HG02798 (cell line): ENCODE measurements at regions not wholly inside any gene's neighbourhood (a gene's known extent, or its start where the extent isn't known, plus 50 kb on each side); places are given as distances from the start of the nearest gene placed in this dataset.
"Not testable (repeated sequence)": the region's sequence is repeated elsewhere in the genome, so short reads cannot be mapped to it uniquely, and the experiment has no call there.

Experiments used
- ATAC-seq: cut with Tn5 transposase; IDR thresholded peaks from one replicate; pipeline ENCODE4 v1.9.1; 2021; ENCODE audit warnings: mild to moderate bottlenecking; ENCODE audit not compliant: unreplicated experiment, poor library complexity

- no peak for ATAC-seq
Observed at GRCh38 chr7:146057958-146058357, 58.6 kb upstream of the CNTNAP2 start.

DNA sequence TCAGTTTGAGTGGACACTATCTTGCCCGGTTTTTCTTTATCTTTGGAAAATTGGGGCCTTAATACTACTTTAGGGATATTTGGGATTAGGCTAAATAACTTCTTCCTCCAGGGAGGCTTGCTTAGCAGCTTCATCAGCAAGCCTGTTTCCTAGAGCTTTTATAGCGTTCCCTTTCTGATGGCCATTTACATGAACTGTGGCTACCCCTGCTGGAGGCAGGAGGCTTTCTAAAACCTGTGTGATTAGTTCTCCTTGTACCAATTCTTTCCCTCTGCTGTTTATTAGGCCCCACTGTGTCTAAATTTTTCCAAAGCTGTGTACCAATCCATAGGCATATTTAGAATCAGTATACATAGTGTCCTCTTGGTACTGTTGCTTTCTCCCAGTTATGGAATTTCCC, 61.7 kb upstream of the CNTNAP2 start:
- ATAC-seq = no peak

GRCh38 chr7:146053492-146053891, 63.1 kb upstream of the CNTNAP2 start:
- no peak for ATAC-seq

GRCh38 chr7:146043310-146043709, 73.3 kb upstream of the CNTNAP2 start:
- ATAC-seq = not testable (repeated sequence)

DNA sequence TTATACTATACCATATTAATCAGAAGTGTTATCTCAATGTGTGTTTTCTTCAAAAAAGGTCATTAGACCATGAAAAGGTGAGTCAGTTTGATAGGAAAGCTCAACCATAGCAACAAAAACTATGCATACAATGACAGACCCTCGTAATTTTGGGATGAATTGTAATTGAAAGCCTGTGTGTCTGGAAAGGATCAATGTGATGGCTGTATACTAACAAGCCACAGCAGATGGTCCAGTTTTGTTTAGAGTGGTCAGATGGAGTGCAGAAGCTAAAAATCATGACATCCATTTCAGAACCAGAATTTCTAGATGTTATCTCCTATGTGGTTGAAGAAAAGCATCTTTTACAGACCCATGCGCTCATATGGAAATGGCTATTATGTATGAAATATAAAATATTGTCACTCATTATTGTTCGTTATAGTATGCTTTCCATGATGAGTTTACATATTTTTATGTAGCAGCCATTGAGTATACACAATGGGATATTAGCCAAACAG, 88.3 kb upstream of the CNTNAP2 start:
- ATAC-seq = no peak

DNA sequence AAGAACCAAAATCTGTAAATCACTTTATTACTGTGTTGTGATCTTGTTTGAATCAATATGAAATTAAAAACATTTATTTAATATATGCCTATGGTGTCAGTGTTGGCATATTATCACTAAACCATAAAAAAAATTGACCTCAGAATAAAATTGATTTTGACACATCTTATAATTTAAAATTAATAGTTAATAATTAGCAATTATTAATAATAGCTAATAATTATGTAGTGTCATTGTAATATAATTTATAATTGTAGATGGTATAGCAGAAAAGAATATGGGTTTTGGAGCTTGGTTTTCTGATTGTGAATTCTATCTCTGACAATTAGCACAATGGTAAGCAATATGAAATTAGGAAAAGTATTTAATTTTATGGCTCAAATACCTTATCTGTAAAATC, 89.4 kb upstream of the CNTNAP2 start:
- ATAC-seq = no peak

DNA sequence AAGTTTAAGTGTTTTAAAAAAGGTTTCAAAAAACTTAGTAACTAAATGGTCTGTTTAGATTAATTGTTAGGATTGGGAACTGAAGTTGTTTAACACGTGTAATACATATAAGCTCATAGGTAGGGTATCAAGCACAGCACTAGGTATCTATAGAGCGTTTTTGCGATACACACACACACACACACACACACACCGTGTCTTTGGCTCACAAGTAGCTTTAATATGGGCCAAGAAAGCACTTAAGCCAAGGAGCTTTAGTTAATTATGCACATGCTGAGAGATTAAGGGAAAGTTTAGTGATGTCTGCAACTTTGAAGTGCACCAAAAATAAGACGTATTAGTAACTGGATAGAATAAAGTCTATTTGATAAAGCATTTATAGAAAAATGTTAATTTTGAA, 93.8 kb upstream of the CNTNAP2 start:
- no peak for ATAC-seq

GRCh38 chr7:146019041-146020004, 97.3 kb upstream of the CNTNAP2 start:
- ATAC-seq = not testable (repeated sequence)

GRCh38 chr7:146017366-146017765, 99.2 kb upstream of the CNTNAP2 start:
- ATAC-seq = not testable (repeated sequence)

DNA sequence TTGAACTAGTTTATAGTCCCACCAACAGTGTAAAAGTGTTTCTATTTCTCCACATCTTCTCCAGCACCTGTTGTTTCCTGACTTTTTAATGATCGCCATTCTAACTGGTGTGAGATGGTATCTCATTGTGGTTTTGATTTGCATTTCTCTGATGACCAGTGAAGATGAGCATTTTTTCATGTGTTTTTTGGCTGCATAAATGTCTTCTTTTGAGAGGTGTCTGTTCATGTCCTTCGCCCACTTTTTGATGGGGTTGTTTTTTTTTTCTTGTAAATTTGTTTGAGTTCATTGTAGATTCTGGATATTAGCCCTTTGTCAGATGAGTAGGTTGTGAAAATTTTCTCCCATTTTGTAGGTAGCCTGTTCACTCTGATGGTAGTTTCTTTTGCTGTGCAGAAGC, 102.4 kb upstream of the CNTNAP2 start:
- not testable (repeated sequence) for ATAC-seq

DNA sequence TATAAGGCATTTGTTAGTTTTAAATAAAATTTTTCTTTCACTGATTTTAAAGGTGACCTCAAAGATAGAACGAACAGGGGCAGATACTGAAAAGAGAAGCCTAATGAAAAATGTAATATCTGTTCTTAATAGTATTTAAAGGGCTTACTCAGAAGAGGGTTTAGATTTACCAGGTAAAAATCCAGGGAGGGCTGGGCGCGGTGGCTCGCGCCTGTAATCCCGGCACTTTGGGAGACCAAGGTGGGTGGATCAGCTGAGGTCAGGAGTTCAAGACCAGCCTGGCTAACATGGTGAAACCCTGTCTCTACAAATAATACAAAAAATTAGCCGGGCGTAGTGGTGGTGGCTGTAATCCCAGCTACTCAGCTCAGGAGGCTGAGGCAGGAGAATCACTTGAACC, 108.3 kb upstream of the CNTNAP2 start:
- no peak for ATAC-seq

GRCh38 chr7:146004805-146005204, 111.8 kb upstream of the CNTNAP2 start:
- ATAC-seq = no peak

DNA sequence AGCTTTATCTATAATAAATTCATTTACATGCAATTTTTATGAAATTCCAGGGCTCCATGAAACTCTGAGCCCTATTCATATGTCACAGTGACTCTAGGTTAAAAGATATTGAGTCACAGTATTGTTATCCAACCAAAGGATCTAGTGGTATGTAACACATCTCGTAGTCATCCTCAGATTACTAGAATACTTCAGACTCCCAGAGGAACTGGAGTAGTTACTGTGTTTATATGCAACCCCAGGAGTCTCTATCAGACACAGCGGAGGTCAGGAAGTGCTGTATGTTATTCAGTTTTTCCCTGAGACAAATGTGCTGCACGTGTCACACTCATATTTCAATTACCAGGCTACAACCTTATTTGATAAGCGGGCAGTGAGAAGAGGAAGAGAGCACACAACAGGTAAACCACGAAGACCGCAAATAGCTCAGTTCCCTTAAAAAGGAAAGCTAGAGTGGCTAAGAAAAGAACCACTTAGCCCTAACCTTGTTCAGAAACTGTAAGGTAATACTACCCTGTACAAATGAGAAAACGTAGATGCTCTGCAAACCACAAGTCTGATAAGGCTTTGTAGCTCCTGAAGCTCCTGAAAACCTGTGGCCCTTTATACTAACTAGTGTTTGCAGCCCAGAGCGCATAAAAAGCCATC, 114.0 kb upstream of the CNTNAP2 start:
- ATAC-seq = no peak

DNA sequence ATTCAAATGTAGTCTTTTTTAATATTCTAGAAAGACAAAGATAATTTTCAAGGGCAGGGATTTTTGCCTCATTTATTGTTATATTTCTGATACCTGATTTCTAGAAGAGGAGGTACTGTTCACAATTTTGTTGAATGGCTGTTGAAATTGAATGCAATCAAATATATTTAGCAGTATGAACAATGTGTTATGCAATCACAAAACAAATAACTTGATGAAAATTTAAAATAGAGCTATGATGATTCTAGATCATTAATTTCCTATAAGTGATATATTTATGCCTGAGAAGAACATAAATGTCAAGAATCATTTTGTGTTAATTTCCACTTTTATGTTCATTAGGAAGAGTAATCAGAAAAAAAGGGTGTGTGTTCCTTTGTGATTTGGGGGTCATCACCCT, 114.6 kb upstream of the CNTNAP2 start:
- no peak for ATAC-seq

DNA sequence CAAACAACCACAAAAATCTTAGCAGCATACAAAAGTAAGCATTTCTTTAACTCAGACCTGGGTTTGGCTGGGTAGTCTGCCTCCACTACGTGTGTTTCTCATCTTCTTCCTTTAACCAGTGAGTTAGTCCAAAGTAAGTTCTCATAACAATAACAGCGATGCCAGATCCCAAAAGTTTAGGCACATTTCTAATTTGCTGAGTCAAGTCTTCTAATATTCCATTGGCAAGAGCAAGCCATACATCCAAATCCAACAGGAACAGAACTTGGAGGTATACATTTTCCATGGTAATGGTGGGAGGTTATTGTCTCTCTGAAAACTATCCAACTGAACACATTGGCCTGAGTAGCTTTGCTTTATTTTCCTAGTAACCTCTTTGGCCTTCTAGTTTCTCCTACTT, 115.7 kb upstream of the CNTNAP2 start:
- no peak for ATAC-seq

GRCh38 chr7:145989469-145989868, 127.1 kb upstream of the CNTNAP2 start:
- ATAC-seq = no peak

- ATAC-seq = no peak
Observed at GRCh38 chr7:145986248-145986874, 130.2 kb upstream of the CNTNAP2 start.

DNA sequence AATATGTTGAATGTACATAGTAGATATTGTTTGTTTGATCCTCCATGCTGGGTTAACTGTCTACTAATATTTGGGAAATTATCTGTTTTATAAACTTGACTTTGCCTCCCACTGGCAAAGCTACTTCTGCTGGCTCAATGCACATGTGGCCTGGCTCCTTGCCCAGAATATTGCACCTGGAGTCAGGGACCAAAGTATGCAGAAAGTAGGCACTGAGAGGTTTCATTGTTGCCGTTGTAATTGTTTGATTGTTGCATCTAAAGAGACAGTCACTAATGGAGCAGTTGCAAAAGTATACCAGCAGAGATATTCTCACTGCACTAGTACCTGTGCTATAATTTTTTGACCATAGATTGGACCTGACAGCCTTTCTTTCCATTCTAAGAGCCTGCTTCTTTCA, 137.8 kb upstream of the CNTNAP2 start:
- no peak for ATAC-seq

DNA sequence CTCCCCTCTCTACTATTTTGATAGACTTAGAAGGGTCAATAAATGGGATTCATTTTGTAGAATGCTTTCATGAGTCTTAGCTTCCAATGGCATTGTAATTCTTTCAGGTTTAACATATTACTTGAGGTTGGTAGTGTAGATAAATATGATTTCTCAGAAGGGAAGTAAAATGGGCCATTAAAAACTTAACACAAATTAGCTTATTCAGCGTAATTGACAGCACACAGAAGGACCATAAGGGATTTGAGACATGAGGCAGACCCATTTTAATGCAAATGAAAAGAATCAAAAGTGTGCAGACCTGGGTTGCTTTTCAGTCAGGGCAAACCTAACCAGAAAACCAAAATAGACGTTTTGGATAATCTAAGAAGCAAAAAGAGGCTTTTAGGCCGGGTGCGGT, 156.6 kb upstream of the CNTNAP2 start:
- ATAC-seq = no peak

- no peak for ATAC-seq
Observed at GRCh38 chr7:145957160-145957890, 159.3 kb upstream of the CNTNAP2 start.
